IMR-90 (cell line): ENCODE measurements at regions not wholly inside any gene's neighbourhood (a gene's known extent, or its start where the extent isn't known, plus 50 kb on each side); places are given as distances from the start of the nearest gene placed in this dataset.

Experiments
- ATAC-seq: fragments of 200-7000 bp; cut with Tn5 transposase; 2 replicates; pipeline ENCODE4 v1.9.1; 2020; ENCODE audit warnings: low read depth, mild to moderate bottlenecking, moderate library complexity
- BruUV-seq: library from RNA; stranded (reverse); fragments of 400-500 nt; replicated peaks from 2 replicates; lab custom pipeline; 2021; lab: Mats Ljungman, UMichigan
- CTCF ChIA-PET: fragments of 300-600 bp; formaldehyde crosslinking; extraction: SDS; loops from one replicate; lab custom pipeline; 2021; ENCODE audit warnings: antibody characterized with exemption; lab: Yijun Ruan, JAX
- POLR2A ChIA-PET: fragments of 300-600 bp; sonication (Branson Sonifier 250); formaldehyde crosslinking; loops from one replicate; lab custom pipeline; 2022; ENCODE audit warnings: antibody characterized with exemption; ENCODE audit not compliant: unreplicated experiment; lab: Charles Lee
- DNase-seq: peaks from one replicate; pipeline ENCODE4 v3.0.0; 2013
- H2AFZ ChIP-seq: replicated peaks from 2 replicates; pipeline ENCODE3; 2013; ENCODE audit warnings: low read length, mild to moderate bottlenecking; ENCODE audit not compliant: poor library complexity
- H2AK5ac ChIP-seq: 2 replicates; pipeline ENCODE4 v1.6.1; 2013; ENCODE audit warnings: low read depth, low read length, inconsistent platforms
- H2AK9ac ChIP-seq: replicated peaks from 2 replicates; pipeline ENCODE3; 2013; ENCODE audit warnings: mild to moderate bottlenecking, low read depth, low read length, moderate library complexity; ENCODE audit not compliant: poor library complexity
- H2BK120ac ChIP-seq: 2 replicates; pipeline ENCODE4 v1.6.1; 2013; ENCODE audit warnings: low read depth, low read length, inconsistent platforms
- H2BK15ac ChIP-seq: 3 replicates; pipeline ENCODE4 v1.6.1; 2013; ENCODE audit warnings: low read depth, low read length, inconsistent platforms
- H2BK20ac ChIP-seq: 2 replicates; pipeline ENCODE4 v1.6.1; 2013; ENCODE audit warnings: low read depth, mild to moderate bottlenecking, inconsistent platforms, low read length, moderate library complexity
- H2BK5ac ChIP-seq: 2 replicates; pipeline ENCODE4 v1.6.1; 2013; ENCODE audit warnings: mild to moderate bottlenecking, low read depth, low read length, inconsistent platforms; ENCODE audit not compliant: poor library complexity, severe bottlenecking
- H3K14ac ChIP-seq: replicated peaks from 2 replicates; pipeline ENCODE4 v1.6.1; 2013; ENCODE audit warnings: low read depth, low read length, inconsistent platforms
- H3K18ac ChIP-seq: 2 replicates; pipeline ENCODE4 v1.6.1; 2013; ENCODE audit warnings: low read depth, low read length, control low read depth
- H3K23ac ChIP-seq: 2 replicates; pipeline ENCODE4 v1.6.1; 2013; ENCODE audit warnings: low read depth, low read length, inconsistent platforms
- H3K27ac ChIP-seq: 2 replicates; pipeline ENCODE4 v1.5.1; 2013; ENCODE audit warnings: mild to moderate bottlenecking, control low read depth, low read length; ENCODE audit not compliant: insufficient read depth
- H3K27me3 ChIP-seq: 2 replicates; pipeline ENCODE4 v1.6.1; 2013; ENCODE audit warnings: low read length; ENCODE audit not compliant: control insufficient read depth, insufficient read depth
- H3K36me3 ChIP-seq: 2 replicates; pipeline ENCODE4 v1.6.1; 2013; ENCODE audit warnings: low read length, mixed read lengths; ENCODE audit not compliant: control insufficient read depth, insufficient read depth
- H3K4ac ChIP-seq: 2 replicates; pipeline ENCODE4 v1.6.1; 2013; ENCODE audit warnings: low read depth, low read length, inconsistent platforms
- H3K4me1 ChIP-seq: 2 replicates; pipeline ENCODE4 v1.6.1; 2013; ENCODE audit warnings: low read length, mixed read lengths; ENCODE audit not compliant: control insufficient read depth, insufficient read depth
- H3K4me2 ChIP-seq: 2 replicates; pipeline ENCODE4 v1.6.1; 2013; ENCODE audit warnings: low read depth, mild to moderate bottlenecking, control low read depth, low read length, moderate library complexity
- H3K4me3 ChIP-seq: 2 replicates; pipeline ENCODE4 v1.5.1; 2013; ENCODE audit warnings: low read depth, mild to moderate bottlenecking, control low read depth, low read length, moderate library complexity; ENCODE audit not compliant: insufficient read depth
- H3K56ac ChIP-seq: 2 replicates; pipeline ENCODE4 v1.6.1; 2013; ENCODE audit warnings: low read length, inconsistent platforms; ENCODE audit not compliant: insufficient read depth; ENCODE audit errors: extremely low read depth
- H3K79me1 ChIP-seq, 2 experiments: 2 replicates each; pipeline ENCODE4 v1.6.1; 2013; ENCODE audit warnings: low read length in 2 of 2, inconsistent platforms in 1 of 2, low read depth in 1 of 2
- H3K9ac ChIP-seq: 2 replicates; pipeline ENCODE4 v1.6.1; 2013; ENCODE audit warnings: low read depth, low read length, control low read depth
- H3K9me1 ChIP-seq: 2 replicates; pipeline ENCODE4 v1.6.1; 2013; ENCODE audit warnings: low read length, inconsistent platforms; ENCODE audit not compliant: insufficient read depth
- H3K9me3 ChIP-seq: 2 replicates; pipeline ENCODE4 v1.6.1; 2013; ENCODE audit warnings: low read length; ENCODE audit not compliant: control insufficient read depth, insufficient read depth
- H4K20me1 ChIP-seq: 2 replicates; pipeline ENCODE4 v1.6.1; 2013; ENCODE audit warnings: low read length, inconsistent platforms; ENCODE audit not compliant: insufficient read depth
- H4K5ac ChIP-seq: 2 replicates; pipeline ENCODE4 v1.6.1; 2013; ENCODE audit warnings: mild to moderate bottlenecking, low read depth, low read length, control low read depth
- H4K8ac ChIP-seq, 2 experiments: 2 replicates each; pipeline ENCODE4 v1.6.1; 2013; ENCODE audit warnings: low read depth in 2 of 2, low read length in 2 of 2, control low read depth in 1 of 2, inconsistent platforms in 1 of 2
- H4K91ac ChIP-seq: 2 replicates; pipeline ENCODE4 v1.6.1; 2013; ENCODE audit warnings: low read depth, low read length, inconsistent platforms; ENCODE audit not compliant: insufficient read depth
- BHLHE40 ChIP-seq: fragments of 150-350 bp; IDR thresholded peaks from 2 replicates; pipeline ENCODE4 v1.6.1; 2016; ENCODE audit warnings: mild to moderate bottlenecking, low read depth, low read length
- CEBPB ChIP-seq: IDR thresholded peaks from 2 replicates; pipeline ENCODE4 v1.6.1; 2012; ENCODE audit warnings: low read depth, low read length, improper control_type of control experiment
- ELK1 ChIP-seq: fragments of 150-350 bp; IDR thresholded peaks from 2 replicates; pipeline ENCODE4 v1.6.1; 2016; ENCODE audit warnings: low read depth, mild to moderate bottlenecking, low read length, moderate library complexity, borderline replicate concordance
- FOS ChIP-seq: fragments of 150-350 bp; IDR thresholded peaks from 2 replicates; pipeline ENCODE4 v1.6.1; 2016; ENCODE audit warnings: low read depth, low read length
- MAFK ChIP-seq: IDR thresholded peaks from 2 replicates; pipeline ENCODE4 v1.6.1; 2012; ENCODE audit warnings: low read depth, low read length, improper control_type of control experiment
- MAZ ChIP-seq: IDR thresholded peaks from 2 replicates; pipeline ENCODE4 v1.6.1; 2012; ENCODE audit warnings: low read depth, mild to moderate bottlenecking, low read length, improper control_type of control experiment, moderate library complexity, borderline replicate concordance
- MXI1 ChIP-seq: IDR thresholded peaks from 2 replicates; pipeline ENCODE4 v1.6.1; 2012; ENCODE audit warnings: low read depth, mild to moderate bottlenecking, low read length, moderate library complexity, borderline replicate concordance
- NFE2L2 ChIP-seq: fragments of 150-350 bp; IDR thresholded peaks from 2 replicates; pipeline ENCODE4 v1.6.1; 2016; ENCODE audit warnings: low read depth, mild to moderate bottlenecking, low read length
- POLR2A ChIP-seq: IDR thresholded peaks from 2 replicates; pipeline ENCODE4 v1.6.1; 2012; ENCODE audit warnings: mild to moderate bottlenecking, low read depth, low read length
- RAD21 ChIP-seq: IDR thresholded peaks from 2 replicates; pipeline ENCODE4 v1.6.1; 2012; ENCODE audit warnings: low read length, improper control_type of control experiment
- RCOR1 ChIP-seq: IDR thresholded peaks from 2 replicates; pipeline ENCODE4 v1.6.1; 2012; ENCODE audit warnings: mild to moderate bottlenecking, low read length, improper control_type of control experiment; ENCODE audit not compliant: insufficient replicate concordance
- RFX5 ChIP-seq: IDR thresholded peaks from 2 replicates; pipeline ENCODE4 v1.8.0; 2012; ENCODE audit warnings: low read depth, mild to moderate bottlenecking, low read length, moderate library complexity
- SMC3 ChIP-seq: fragments of 150-350 bp; IDR thresholded peaks from 2 replicates; pipeline ENCODE4 v1.6.1; 2016; ENCODE audit warnings: low read depth, mild to moderate bottlenecking, antibody characterized with exemption, low read length, moderate library complexity
- WGBS, 2 experiments: methylation state at CpG; one replicate each; pipeline versions ENCODE4 v1.1.5 to v1.1.7; 2013; ENCODE audit warnings: missing lambda C conversion rate in 2 of 2; ENCODE audit not compliant: insufficient read length in 1 of 2; ENCODE audit errors: extremely low coverage in 2 of 2; 5-methylcytosine and 5-hydroxymethylcytosine counted together
- dilution Hi-C: fragments of 300-500 bp; cut with HindIII; formaldehyde crosslinking; loops from one replicate; pipeline ENCODE4 v1.14.3; 2018; ENCODE audit warnings: low sequenced_read_pairs; ENCODE audit not compliant: unreplicated experiment
- in situ Hi-C: fragments of 300-500 bp; cut with MboI; formaldehyde crosslinking; loops from 3 replicates; pipeline ENCODE4 v1.14.3; 2019; ENCODE audit warnings: low sequenced_read_pairs, inconsistent platforms, mixed read lengths
- intact Hi-C: fragments of 100-400 bp; cut with micrococcal nuclease; formaldehyde crosslinking; loops from 2 replicates; pipeline ENCODE4 v1.10.0; 2022
- TF ChIP-seq, protein P1 (sequence below): fragments of 150-350 bp; IDR thresholded peaks from 2 replicates; pipeline ENCODE4 v1.6.1; 2017; ENCODE audit warnings: mild to moderate bottlenecking, antibody characterized with exemption, low read length, low read depth

DNA sequence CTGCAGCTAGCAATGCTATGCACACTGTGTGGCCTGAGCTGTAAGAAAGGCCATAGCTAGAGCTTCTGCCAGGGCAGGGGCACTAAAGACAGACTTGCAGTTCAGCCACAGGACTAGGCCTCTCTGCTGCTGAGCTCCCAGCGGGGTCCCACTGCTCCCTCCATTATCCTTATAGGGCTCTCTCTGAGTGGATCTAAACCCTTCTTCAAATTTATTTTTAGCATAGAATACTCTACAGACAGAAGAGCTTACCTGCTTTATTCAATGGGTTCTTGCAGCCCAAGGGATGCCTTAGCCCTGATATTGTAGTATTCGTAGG, 100.9 kb upstream of the MLN start:
- CTCF ChIA-PET, result no interaction called here

More for the DNA sequence above, 100.9 kb upstream of the MLN start:
- Histone ChIP-seq H3K27ac (no peak overlapping the region), H3K27me3 (peaks cover 61% of the 10 kb centered on the region), H4K20me1 (no peaks in the 10 kb centered on the region), H2BK120ac (no peak overlapping the region), H3K9me3 (no peaks in the 10 kb centered on the region), H2BK20ac (no peak overlapping the region), H4K8ac (no peak overlapping the region), H3K23ac (no peak overlapping the region), H3K4ac (no peak overlapping the region), H3K14ac (no peak overlapping the region), H3K4me3 (no peak overlapping the region), H4K91ac (no peak overlapping the region), H2BK5ac (no peak overlapping the region), H3K4me1 (no peaks in the 10 kb centered on the region), H3K18ac (no peak overlapping the region), H3K9ac (no peak overlapping the region), H3K79me1 (no peaks in the 10 kb centered on the region), H4K5ac (no peak overlapping the region), H3K9me1 (no peaks in the 10 kb centered on the region), H2AK9ac (no peak overlapping the region), H3K36me3 (no peaks in the 10 kb centered on the region), H2BK15ac (no peak overlapping the region), H3K56ac (no peak overlapping the region), H2AFZ (no peak overlapping the region), H2AK5ac (no peak overlapping the region), H3K4me2 (no peak overlapping the region)
- ATAC-seq, result no peak
- intact Hi-C loops (loop anchor here (10.0 kb wide), 1 partner anchor 100 kb away; the partner anchor contains the start of gene MLN), in situ Hi-C loops (no loop called here), dilution Hi-C loops (no loop called here)
- BruUV-seq, result no TSS peak
- POLR2A ChIA-PET, result no interaction called here
- TF ChIP-seq, protein P1, sequence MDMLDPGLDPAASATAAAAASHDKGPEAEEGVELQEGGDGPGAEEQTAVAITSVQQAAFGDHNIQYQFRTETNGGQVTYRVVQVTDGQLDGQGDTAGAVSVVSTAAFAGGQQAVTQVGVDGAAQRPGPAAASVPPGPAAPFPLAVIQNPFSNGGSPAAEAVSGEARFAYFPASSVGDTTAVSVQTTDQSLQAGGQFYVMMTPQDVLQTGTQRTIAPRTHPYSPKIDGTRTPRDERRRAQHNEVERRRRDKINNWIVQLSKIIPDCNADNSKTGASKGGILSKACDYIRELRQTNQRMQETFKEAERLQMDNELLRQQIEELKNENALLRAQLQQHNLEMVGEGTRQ, result no peak
- no peak for TF ChIP-seq POLR2A
- no peak for TF ChIP-seq RFX5
- no peak for TF ChIP-seq MAFK
- TF ChIP-seq CEBPB, result no peak
- no peak for TF ChIP-seq MXI1
- no peak for TF ChIP-seq RAD21
- no peak for TF ChIP-seq BHLHE40
- no peak for TF ChIP-seq MAZ
- TF ChIP-seq RCOR1, result no peak
- no peak for TF ChIP-seq FOS
- TF ChIP-seq NFE2L2, result no peak
- no peak for TF ChIP-seq ELK1
- no peak for TF ChIP-seq SMC3
- no peak for DNase-seq
- WGBS, 2 experiments, result no CpG with 5 or more reads among the region's 2 CpGs
